HEK293T (cell line): ENCODE measurements at regions not wholly inside any gene's neighbourhood (a gene's known extent, or its start where the extent isn't known, plus 50 kb on each side); places are given as distances from the start of the nearest gene placed in this dataset.

Source experiments
- BHLHE40 ChIP-seq: fragments of 450-650 bp; IDR thresholded peaks from 2 replicates; pipeline ENCODE4 v1.6.1; 2016; ENCODE audit warnings: mild to moderate bottlenecking, moderate library complexity, borderline replicate concordance
- FOXM1 ChIP-seq: fragments of 450-650 bp; IDR thresholded peaks from 2 replicates; pipeline ENCODE4 v1.6.1; 2017; ENCODE audit warnings: mild to moderate bottlenecking, borderline replicate concordance
- HDGF ChIP-seq: fragments of 450-650 bp; IDR thresholded peaks from 2 replicates; pipeline ENCODE4 v1.6.1; 2017; ENCODE audit warnings: antibody characterized with exemption, borderline replicate concordance
- SP1 ChIP-seq: fragments of 450-650 bp; IDR thresholded peaks from 2 replicates; pipeline ENCODE4 v1.6.1; 2017
- ZNF384 ChIP-seq: fragments of 450-650 bp; IDR thresholded peaks from 2 replicates; pipeline ENCODE4 v1.6.1; 2016

DNA sequence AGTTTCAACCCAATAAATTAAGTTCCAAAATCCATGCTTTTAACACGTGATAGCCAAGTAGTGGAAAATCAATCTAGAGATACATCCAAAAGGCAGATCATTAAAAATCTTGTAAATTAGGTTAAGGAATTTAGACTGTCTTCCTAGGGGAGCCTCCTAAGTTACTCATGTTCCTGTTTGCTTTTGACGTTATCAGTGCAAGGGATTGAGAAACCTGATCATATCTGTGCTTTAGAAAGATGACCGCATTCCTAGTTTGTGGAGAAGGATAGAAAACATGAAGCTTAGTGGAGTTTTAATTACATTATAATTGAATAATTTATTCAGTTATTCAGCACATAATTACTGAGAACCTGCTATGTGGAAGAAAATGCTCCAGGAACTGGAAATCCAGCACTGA lies 251.0 kb upstream of the ARGLU1 start:
- TF ChIP-seq ZNF384 (no peak), HDGF (no peak), BHLHE40 (no peak), SP1 (no peak), FOXM1 (no peak)
